HEK293 (cell line): ENCODE measurements at regions not wholly inside any gene's neighbourhood (a gene's known extent, or its start where the extent isn't known, plus 50 kb on each side); places are given as distances from the start of the nearest gene placed in this dataset.
A peak's percentile ranks its signal among the peaks of the same experiment; 100 is the strongest.

Experiments used
- CTCF ChIA-PET: fragments of 350-600 bp; formaldehyde crosslinking; extraction: SDS; loops from one replicate; lab custom pipeline; 2021; ENCODE audit warnings: antibody characterized with exemption; lab: Yijun Ruan, JAX
- POLR2A ChIA-PET: fragments of 300-600 bp; formaldehyde crosslinking; extraction: SDS; loops from one replicate; lab custom pipeline; 2020; ENCODE audit warnings: antibody characterized with exemption, inconsistent platforms; lab: Yijun Ruan, JAX
- H3K27ac ChIP-seq: fragments of 200-500 bp; sonication (Bioruptor generic); 2 replicates; pipeline ENCODE4 v1.5.1; 2014; ENCODE audit warnings: low read depth, low read length, control low read depth, inconsistent platforms; ENCODE audit errors: extremely low read depth
- H3K36me3 ChIP-seq, 2 experiments: fragments of 200-500 bp in 1 of 2; sonication (Bioruptor generic) in 1 of 2; 1 replicate in 1 of 2; 2 replicates in 1 of 2; pipeline ENCODE4 v1.5.1; 2014 to 2017; ENCODE audit warnings: inconsistent platforms in 2 of 2, low read length in 2 of 2; ENCODE audit not compliant: control insufficient read depth in 2 of 2, insufficient read depth in 1 of 2
- H3K4me1 ChIP-seq: fragments of 200-500 bp; sonication (Bioruptor generic); 2 replicates; pipeline ENCODE4 v1.5.1; 2014; ENCODE audit warnings: mild to moderate bottlenecking, low read length, inconsistent platforms; ENCODE audit not compliant: control insufficient read depth, insufficient read depth
- H3K4me3 ChIP-seq: 2 replicates; pipeline ENCODE4 v1.5.1; 2011; ENCODE audit warnings: low read depth, mild to moderate bottlenecking, control low read depth, low read length, moderate library complexity
- H3K9me3 ChIP-seq: fragments of 200-500 bp; sonication (Bioruptor generic); 2 replicates; pipeline ENCODE4 v1.5.1; 2014; ENCODE audit warnings: low read depth, low read length, inconsistent platforms; ENCODE audit not compliant: control insufficient read depth, insufficient read depth
- BCL6B ChIP-seq: fragments of 450-650 bp; formaldehyde crosslinking; IDR thresholded peaks from 2 replicates; pipeline ENCODE4 v1.5.1; 2017; ENCODE audit warnings: missing biosample characterization, missing genetic modification characterization
- CTCF ChIP-seq: fragments of 450-650 bp; formaldehyde crosslinking; IDR thresholded peaks from 2 replicates; pipeline ENCODE4 v1.5.1; 2016; ENCODE audit warnings: missing biosample characterization, missing genetic modification characterization
- ELK4 ChIP-seq: IDR thresholded peaks from 2 replicates; pipeline ENCODE4 v1.6.1; 2011; ENCODE audit warnings: mild to moderate bottlenecking, low read depth, low read length, borderline replicate concordance
- HOXA7 ChIP-seq: sonication (generic); formaldehyde crosslinking; IDR thresholded peaks from 2 replicates; pipeline ENCODE4 v1.8.1; 2022; ENCODE audit warnings: missing genetic modification reagents, borderline replicate concordance
- WT1 ChIP-seq: fragments of 450-650 bp; formaldehyde crosslinking; IDR thresholded peaks from 2 replicates; pipeline ENCODE4 v1.5.1; 2016; ENCODE audit warnings: missing biosample characterization, missing genetic modification characterization
- ZFP37 ChIP-seq: fragments of 450-650 bp; formaldehyde crosslinking; IDR thresholded peaks from 2 replicates; pipeline ENCODE4 v1.5.1; 2016; ENCODE audit warnings: missing biosample characterization, missing genetic modification characterization
- ZNF10 ChIP-seq: fragments of 450-650 bp; formaldehyde crosslinking; IDR thresholded peaks from 2 replicates; pipeline ENCODE4 v1.5.1; 2017; ENCODE audit warnings: missing biosample characterization, missing genetic modification characterization
- ZNF169 ChIP-seq: fragments of 450-650 bp; formaldehyde crosslinking; IDR thresholded peaks from 2 replicates; pipeline ENCODE4 v1.5.1; 2016; ENCODE audit warnings: missing biosample characterization, missing genetic modification characterization
- ZNF223 ChIP-seq: fragments of 450-650 bp; formaldehyde crosslinking; IDR thresholded peaks from 2 replicates; pipeline ENCODE4 v1.5.1; 2016; ENCODE audit warnings: missing biosample characterization, missing genetic modification characterization
- ZNF354C ChIP-seq: fragments of 450-650 bp; formaldehyde crosslinking; IDR thresholded peaks from 2 replicates; pipeline ENCODE4 v1.5.1; 2016; ENCODE audit warnings: missing biosample characterization, missing genetic modification characterization, low read depth, borderline replicate concordance
- ZNF596 ChIP-seq: fragments of 450-650 bp; IDR thresholded peaks from 2 replicates; pipeline ENCODE4 v1.5.0; 2018; ENCODE audit warnings: missing biosample characterization, mild to moderate bottlenecking, missing genetic modification characterization, moderate library complexity
- ZNF624 ChIP-seq: fragments of 450-650 bp; formaldehyde crosslinking; IDR thresholded peaks from 2 replicates; pipeline ENCODE4 v1.5.1; 2017; ENCODE audit warnings: missing biosample characterization, missing genetic modification characterization
- ZNF629 ChIP-seq: fragments of 450-650 bp; formaldehyde crosslinking; IDR thresholded peaks from 2 replicates; pipeline ENCODE4 v1.5.1; 2017; ENCODE audit warnings: missing biosample characterization, missing genetic modification characterization
- ZNF704 ChIP-seq: fragments of 450-650 bp; formaldehyde crosslinking; IDR thresholded peaks from 2 replicates; pipeline ENCODE4 v1.5.1; 2016; ENCODE audit warnings: missing biosample characterization, missing genetic modification characterization
- ZNF785 ChIP-seq: fragments of 450-650 bp; formaldehyde crosslinking; IDR thresholded peaks from 2 replicates; pipeline ENCODE4 v1.5.1; 2016; ENCODE audit warnings: missing biosample characterization, missing genetic modification characterization
- TF ChIP-seq, protein P1 (sequence below): fragments of 450-650 bp; formaldehyde crosslinking; IDR thresholded peaks from 2 replicates; pipeline ENCODE4 v1.5.1; 2016; ENCODE audit warnings: missing biosample characterization, missing genetic modification characterization
- TF ChIP-seq, protein P2 (sequence below): fragments of 450-650 bp; formaldehyde crosslinking; IDR thresholded peaks from 2 replicates; pipeline ENCODE4 v1.5.1; 2016; ENCODE audit warnings: missing biosample characterization, missing genetic modification characterization
- TF ChIP-seq, protein P3 (sequence below): fragments of 450-650 bp; formaldehyde crosslinking; IDR thresholded peaks from 2 replicates; pipeline ENCODE4 v1.5.1; 2016; ENCODE audit warnings: missing biosample characterization, missing genetic modification characterization, low read depth

DNA sequence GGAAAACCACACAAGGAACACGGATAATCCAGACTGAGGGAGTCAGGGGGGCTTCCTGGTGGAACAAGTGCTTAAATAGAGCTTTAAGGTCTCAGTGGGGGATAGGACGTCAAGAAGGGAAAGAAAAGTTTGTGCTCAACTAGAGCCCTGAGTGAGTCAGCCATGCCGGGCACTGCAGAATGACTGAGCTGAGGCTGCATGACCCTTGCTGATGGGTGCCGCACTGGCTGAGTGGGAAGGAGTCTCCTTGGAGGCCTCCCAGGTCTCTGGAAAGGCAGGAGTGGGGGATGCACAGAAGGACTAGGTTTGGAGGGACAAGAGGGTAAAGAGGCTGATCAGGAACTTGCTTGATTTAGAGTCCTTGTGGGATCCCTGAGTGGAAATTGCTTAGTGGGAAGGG lies 150.3 kb downstream of the RPLP1 start (continued):
- TF ChIP-seq ZNF354C (tag by site-specific recombination) = no peak
- TF ChIP-seq, all 188 proteins: peak for 0

DNA sequence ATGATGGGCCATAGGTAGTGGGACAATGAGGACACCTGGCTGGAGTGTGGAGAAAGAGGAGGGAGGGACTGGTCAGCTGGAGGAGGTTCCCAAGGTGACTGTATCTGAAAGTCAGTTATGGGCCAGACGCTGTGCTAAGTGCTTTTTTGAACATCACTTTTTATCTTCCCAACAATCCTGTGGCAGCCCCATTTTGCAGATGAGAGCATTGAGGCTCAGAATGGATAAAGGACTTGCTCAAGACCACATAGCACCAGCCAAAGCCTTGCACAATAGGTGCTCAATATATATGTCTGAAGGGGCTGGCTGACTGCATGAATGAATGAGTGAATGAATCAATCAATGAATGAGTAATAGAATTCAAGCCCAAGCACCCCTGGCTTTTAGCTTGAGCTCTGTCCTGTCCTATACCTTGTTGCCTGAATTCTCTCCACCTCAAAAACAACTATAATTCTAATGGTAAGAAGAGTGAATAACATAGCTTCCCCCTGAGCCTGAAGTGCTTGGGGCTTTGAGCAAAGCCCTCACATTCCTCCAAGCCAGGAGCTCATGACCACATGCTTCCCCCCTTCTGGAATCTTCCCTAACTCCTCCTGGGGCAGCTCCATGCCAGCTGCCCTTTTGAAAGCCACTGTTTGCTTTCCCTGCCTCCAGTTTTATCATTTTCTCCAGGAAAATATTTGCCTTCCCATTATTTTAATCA lies 150.9 kb downstream of the RPLP1 start:
- Histone ChIP-seq H3K36me3 (no peaks in the 10 kb centered on the region), H3K4me1 (no peaks in the 10 kb centered on the region), H3K4me3 (no peak overlapping the region), H3K27ac (no peak overlapping the region), H3K9me3 (no peaks in the 10 kb centered on the region)
- POLR2A ChIA-PET = no interaction called here
- CTCF ChIA-PET = interaction anchor here (0.5 to 1.3 kb wide), 6 partner anchors 12 to 498 kb away, joined by 3 to 5 read pairs (median 3); no protein-coding TSS in a partner anchor
- TF ChIP-seq, protein P1, sequence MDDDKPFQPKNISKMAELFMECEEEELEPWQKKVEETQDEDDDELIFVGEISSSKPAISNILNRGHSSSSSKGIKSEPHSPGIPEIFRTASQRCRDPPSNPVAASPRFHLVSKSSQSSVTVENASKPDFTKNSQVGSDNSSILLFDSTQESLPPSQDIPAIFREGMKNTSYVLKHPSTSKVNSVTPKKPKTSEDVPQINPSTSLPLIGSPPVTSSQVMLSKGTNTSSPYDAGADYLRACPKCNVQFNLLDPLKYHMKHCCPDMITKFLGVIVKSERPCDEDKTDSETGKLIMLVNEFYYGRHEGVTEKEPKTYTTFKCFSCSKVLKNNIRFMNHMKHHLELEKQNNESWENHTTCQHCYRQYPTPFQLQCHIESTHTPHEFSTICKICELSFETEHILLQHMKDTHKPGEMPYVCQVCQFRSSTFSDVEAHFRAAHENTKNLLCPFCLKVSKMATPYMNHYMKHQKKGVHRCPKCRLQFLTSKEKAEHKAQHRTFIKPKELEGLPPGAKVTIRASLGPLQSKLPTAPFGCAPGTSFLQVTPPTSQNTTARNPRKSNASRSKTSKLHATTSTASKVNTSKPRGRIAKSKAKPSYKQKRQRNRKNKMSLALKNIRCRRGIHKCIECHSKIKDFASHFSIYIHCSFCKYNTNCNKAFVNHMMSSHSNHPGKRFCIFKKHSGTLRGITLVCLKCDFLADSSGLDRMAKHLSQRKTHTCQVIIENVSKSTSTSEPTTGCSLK (tag by site-specific recombination) = no peak
- no peak for TF ChIP-seq HOXA7 (CRISPR knock-in tag)

- H3K27ac ChIP-seq = no peak overlapping the region
- TF ChIP-seq CTCF (tag by site-specific recombination) = peak; percentile 41; the same call in 1 of the 2 replicates
- TF ChIP-seq ZNF624 (tag by site-specific recombination) = no peak
- TF ChIP-seq, all 188 proteins: peak for 1
- Histone ChIP-seq H3K4me1 (no peaks in the 10 kb centered on the region), H3K36me3 (no peaks in the 10 kb centered on the region), H3K4me3 (no peak overlapping the region), H3K9me3 (no peaks in the 10 kb centered on the region)
- ChIA-PET CTCF (interaction anchor here (0.5 to 1.3 kb wide), 5 partner anchors 92 to 497 kb away, joined by 3 to 5 read pairs (median 3); no protein-coding TSS in a partner anchor), POLR2A (interaction anchor here (0.5 kb wide), 1 partner anchor 496 kb away, joined by 3 read pairs; no protein-coding TSS in a partner anchor)
Measured at GRCh38 chr15:69604072-69604411, 151.4 kb downstream of the RPLP1 start.

- ChIA-PET CTCF (interaction anchor here (0.6 kb wide), 1 partner anchor 931 kb away, joined by 3 read pairs; no protein-coding TSS in a partner anchor), POLR2A (no interaction called here)
- TF ChIP-seq, protein P2, sequence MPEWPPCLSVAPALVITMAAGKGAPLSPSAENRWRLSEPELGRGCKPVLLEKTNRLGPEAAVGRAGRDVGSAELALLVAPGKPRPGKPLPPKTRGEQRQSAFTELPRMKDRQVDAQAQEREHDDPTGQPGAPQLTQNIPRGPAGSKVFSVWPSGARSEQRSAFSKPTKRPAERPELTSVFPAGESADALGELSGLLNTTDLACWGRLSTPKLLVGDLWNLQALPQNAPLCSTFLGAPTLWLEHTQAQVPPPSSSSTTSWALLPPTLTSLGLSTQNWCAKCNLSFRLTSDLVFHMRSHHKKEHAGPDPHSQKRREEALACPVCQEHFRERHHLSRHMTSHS (tag by site-specific recombination) = no peak
- TF ChIP-seq BCL6B = no peak
- no peak for TF ChIP-seq ZNF704 (tag by site-specific recombination)
- no peak for TF ChIP-seq ELK4
- no peak for TF ChIP-seq ZNF223 (tag by site-specific recombination)
- no peak for TF ChIP-seq ZNF785 (tag by site-specific recombination)
- no peak for TF ChIP-seq WT1 (tag by site-specific recombination)
- no peak for TF ChIP-seq ZFP37 (tag by site-specific recombination)
- TF ChIP-seq ZNF629 (tag by site-specific recombination) = no peak
- TF ChIP-seq ZNF596 (tag by site-specific recombination) = no peak
- no peak for TF ChIP-seq ZNF10
- TF ChIP-seq ZNF169 = no peak
- no peak for TF ChIP-seq HOXA7 (CRISPR knock-in tag)
- TF ChIP-seq, protein P3, sequence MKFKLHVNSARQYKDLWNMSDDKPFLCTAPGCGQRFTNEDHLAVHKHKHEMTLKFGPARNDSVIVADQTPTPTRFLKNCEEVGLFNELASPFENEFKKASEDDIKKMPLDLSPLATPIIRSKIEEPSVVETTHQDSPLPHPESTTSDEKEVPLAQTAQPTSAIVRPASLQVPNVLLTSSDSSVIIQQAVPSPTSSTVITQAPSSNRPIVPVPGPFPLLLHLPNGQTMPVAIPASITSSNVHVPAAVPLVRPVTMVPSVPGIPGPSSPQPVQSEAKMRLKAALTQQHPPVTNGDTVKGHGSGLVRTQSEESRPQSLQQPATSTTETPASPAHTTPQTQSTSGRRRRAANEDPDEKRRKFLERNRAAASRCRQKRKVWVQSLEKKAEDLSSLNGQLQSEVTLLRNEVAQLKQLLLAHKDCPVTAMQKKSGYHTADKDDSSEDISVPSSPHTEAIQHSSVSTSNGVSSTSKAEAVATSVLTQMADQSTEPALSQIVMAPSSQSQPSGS (tag by site-specific recombination) = no peak
Measured at GRCh38 chr15:69606144-69606543, 153.5 kb downstream of the RPLP1 start.

More at GRCh38 chr15:69606144-69606543, 153.5 kb downstream of the RPLP1 start:
- H3K27ac ChIP-seq = no peak overlapping the region
- H3K36me3 ChIP-seq = no peaks in the 10 kb centered on the region
- H3K4me3 ChIP-seq = no peak overlapping the region
- no peaks in the 10 kb centered on the region for H3K9me3 ChIP-seq
- no peaks in the 10 kb centered on the region for H3K4me1 ChIP-seq
